Stimulated activated CD4-positive, alpha-beta T cell treated with anti-CD3 and anti-CD28 coated beads, Interleukin-12 subunit alpha, Interleukin-12 subunit beta, amount 100 ng/mL, for 48 hours (primary cell): ENCODE measurements at regions not wholly inside any gene's neighbourhood (a gene's known extent, or its start where the extent isn't known, plus 50 kb on each side); places are given as distances from the start of the nearest gene placed in this dataset.
A peak's percentile ranks its signal among the peaks of the same experiment; 100 is the strongest.
"Not testable (repeated sequence)": the region's sequence is repeated elsewhere in the genome, so short reads cannot be mapped to it uniquely, and the experiment has no call there.

Source experiments
- DNase-seq, 3 donors: peaks; one replicate each; pipeline ENCODE4 v3.0.0-alpha.2; 2020; ENCODE audit warnings: low read depth in 2 of 3, low spot score in 1 of 3

- DNase-seq, result no peak
Measured at GRCh38 chr15:22239806-22240180, 159.5 kb downstream of the OR4M2 start.

GRCh38 chr15:22240403-22240802, 160.1 kb downstream of the OR4M2 start:
- DNase-seq, result no peak

GRCh38 chr15:22240986-22241385, 160.7 kb downstream of the OR4M2 start:
- DNase-seq, result no peak

- no peak for DNase-seq
Measured at GRCh38 chr15:22241451-22241850, 161.1 kb downstream of the OR4M2 start.

GRCh38 chr15:22242311-22242710, 162.0 kb downstream of the OR4M2 start:
- DNase-seq, result not testable (repeated sequence)

- no peak for DNase-seq
Measured at GRCh38 chr15:22243440-22244130, 163.3 kb downstream of the OR4M2 start.

GRCh38 chr15:22249511-22249910, 169.2 kb downstream of the OR4M2 start:
- DNase-seq, result not testable (repeated sequence)

- not testable (repeated sequence) for DNase-seq
Measured at GRCh38 chr15:22250501-22251290, 170.4 kb downstream of the OR4M2 start.

- no peak for DNase-seq
Measured at GRCh38 chr15:22251422-22251821, 171.1 kb downstream of the OR4M2 start.

GRCh38 chr15:22252047-22252446, 171.7 kb downstream of the OR4M2 start:
- DNase-seq, result not testable (repeated sequence)

- not testable (repeated sequence) for DNase-seq
Measured at GRCh38 chr15:22252521-22252920, 172.2 kb downstream of the OR4M2 start.

- DNase-seq, result not testable (repeated sequence)
Measured at GRCh38 chr15:22253002-22253675, 172.8 kb downstream of the OR4M2 start.

- peak in 1 of 3 donors; percentile 18 for DNase-seq
Measured at GRCh38 chr15:22253676-22254408, 173.5 kb downstream of the OR4M2 start.

- not testable (repeated sequence) for DNase-seq
Measured at GRCh38 chr15:22254409-22255045, 174.2 kb downstream of the OR4M2 start.

GRCh38 chr15:22255606-22256005, 175.3 kb downstream of the OR4M2 start:
- DNase-seq, result not testable (repeated sequence)

GRCh38 chr15:22256389-22257046, 176.2 kb downstream of the OR4M2 start:
- not testable (repeated sequence) for DNase-seq

- no peak for DNase-seq
Measured at GRCh38 chr15:22257047-22258008, 177.0 kb downstream of the OR4M2 start.

GRCh38 chr15:22258009-22258397, 177.7 kb downstream of the OR4M2 start:
- DNase-seq, result no peak
